HUES48 (cell line): ENCODE measurements at regions not wholly inside any gene's neighbourhood (a gene's known extent, or its start where the extent isn't known, plus 50 kb on each side); places are given as distances from the start of the nearest gene placed in this dataset.

Experiments used
- H3K27ac ChIP-seq: one replicate; pipeline ENCODE4 v1.7.0; 2013; ENCODE audit warnings: low read depth, low read length, inconsistent platforms
- H3K27me3 ChIP-seq: 2 replicates; pipeline ENCODE4 v1.6.1; 2013; ENCODE audit warnings: mild to moderate bottlenecking, low read length; ENCODE audit not compliant: control insufficient read depth, insufficient read depth
- H3K36me3 ChIP-seq: 2 replicates; pipeline ENCODE4 v1.6.1; 2013; ENCODE audit warnings: low read length; ENCODE audit not compliant: control insufficient read depth, insufficient read depth
- H3K4me1 ChIP-seq: 2 replicates; pipeline ENCODE4 v1.6.1; 2013; ENCODE audit warnings: mild to moderate bottlenecking, low read length; ENCODE audit not compliant: control insufficient read depth, insufficient read depth
- H3K4me3 ChIP-seq: 2 replicates; pipeline ENCODE4 v1.5.1; 2013; ENCODE audit warnings: mild to moderate bottlenecking, low read depth, low read length
- H3K9ac ChIP-seq: 2 replicates; pipeline ENCODE4 v1.6.1; 2013; ENCODE audit warnings: mild to moderate bottlenecking, low read depth, low read length, moderate library complexity
- H3K9me3 ChIP-seq: 2 replicates; pipeline ENCODE4 v1.6.1; 2013; ENCODE audit warnings: low read length; ENCODE audit not compliant: control insufficient read depth, insufficient read depth

- H3K27me3 ChIP-seq = no peaks in the 10 kb centered on the region
- H3K36me3 ChIP-seq = no peaks in the 10 kb centered on the region
- H3K9ac ChIP-seq = no peak overlapping the region
- peaks cover 11% of the 10 kb centered on the region for H3K9me3 ChIP-seq
- no peaks in the 10 kb centered on the region for H3K4me1 ChIP-seq
- H3K27ac ChIP-seq = no peak overlapping the region
- no peak overlapping the region for H3K4me3 ChIP-seq
These were observed 189.0 kb upstream of the HDAC4 start for GRCh38 chr2:239589833-239590232.

GRCh38 chr2:239589270-239589825 is 188.5 kb upstream of the HDAC4 start:
- no peak overlapping the region for H3K4me3 ChIP-seq
- H3K9ac ChIP-seq = no peak overlapping the region
- H3K4me1 ChIP-seq = no peaks in the 10 kb centered on the region
- H3K27me3 ChIP-seq = no peaks in the 10 kb centered on the region
- peaks cover 11% of the 10 kb centered on the region for H3K9me3 ChIP-seq
- H3K27ac ChIP-seq = no peak overlapping the region
- no peaks in the 10 kb centered on the region for H3K36me3 ChIP-seq

GRCh38 chr2:239588451-239589269 is 187.8 kb upstream of the HDAC4 start:
- Histone ChIP-seq H3K27ac (no peak overlapping the region), H3K4me3 (no peak overlapping the region), H3K9me3 (peaks cover 11% of the 10 kb centered on the region), H3K4me1 (no peaks in the 10 kb centered on the region), H3K9ac (no peak overlapping the region), H3K36me3 (no peaks in the 10 kb centered on the region), H3K27me3 (no peaks in the 10 kb centered on the region)

GRCh38 chr2:239587841-239588240 is 187.0 kb upstream of the HDAC4 start:
- H3K9ac ChIP-seq = no peak overlapping the region

GRCh38 chr2:239587311-239587731 is 186.5 kb upstream of the HDAC4 start:
- Histone ChIP-seq H3K9ac (no peak overlapping the region), H3K4me1 (no peaks in the 10 kb centered on the region), H3K4me3 (no peak overlapping the region), H3K27me3 (no peaks in the 10 kb centered on the region), H3K27ac (no peak overlapping the region), H3K36me3 (no peaks in the 10 kb centered on the region), H3K9me3 (peaks cover 9% of the 10 kb centered on the region)

More at GRCh38 chr2:239587841-239588240, 187.0 kb upstream of the HDAC4 start:
- Histone ChIP-seq H3K27ac (no peak overlapping the region), H3K4me3 (no peak overlapping the region), H3K9me3 (peaks cover 11% of the 10 kb centered on the region), H3K4me1 (no peaks in the 10 kb centered on the region), H3K27me3 (no peaks in the 10 kb centered on the region), H3K36me3 (no peaks in the 10 kb centered on the region)

GRCh38 chr2:239586651-239587310 is 186.0 kb upstream of the HDAC4 start:
- Histone ChIP-seq H3K4me3 (no peak overlapping the region), H3K4me1 (no peaks in the 10 kb centered on the region), H3K27ac (no peak overlapping the region), H3K9me3 (peaks cover 5% of the 10 kb centered on the region; the same call in 1 of the 2 replicates), H3K9ac (no peak overlapping the region), H3K36me3 (no peaks in the 10 kb centered on the region), H3K27me3 (no peaks in the 10 kb centered on the region)

GRCh38 chr2:239585422-239585821 is 184.6 kb upstream of the HDAC4 start:
- Histone ChIP-seq H3K4me3 (no peak overlapping the region), H3K4me1 (no peaks in the 10 kb centered on the region), H3K27me3 (no peaks in the 10 kb centered on the region), H3K9ac (no peak overlapping the region), H3K9me3 (no peaks in the 10 kb centered on the region; the same call in 1 of the 2 replicates), H3K36me3 (no peaks in the 10 kb centered on the region), H3K27ac (no peak overlapping the region)

GRCh38 chr2:239584986-239585385 is 184.2 kb upstream of the HDAC4 start:
- Histone ChIP-seq H3K27ac (no peak overlapping the region), H3K9ac (no peak overlapping the region), H3K27me3 (no peaks in the 10 kb centered on the region), H3K9me3 (no peaks in the 10 kb centered on the region; the same call in 1 of the 2 replicates), H3K4me1 (no peaks in the 10 kb centered on the region), H3K4me3 (no peak overlapping the region), H3K36me3 (no peaks in the 10 kb centered on the region)

GRCh38 chr2:239583879-239584859 is 183.3 kb upstream of the HDAC4 start:
- H3K4me1 ChIP-seq = no peaks in the 10 kb centered on the region
- no peaks in the 10 kb centered on the region for H3K36me3 ChIP-seq
- H3K27me3 ChIP-seq = no peaks in the 10 kb centered on the region
- no peak overlapping the region for H3K27ac ChIP-seq
- no peak overlapping the region for H3K9ac ChIP-seq
- no peak overlapping the region for H3K4me3 ChIP-seq
- no peaks in the 10 kb centered on the region; the same call in 1 of the 2 replicates for H3K9me3 ChIP-seq

- no peaks in the 10 kb centered on the region for H3K4me1 ChIP-seq
These were observed 182.5 kb upstream of the HDAC4 start for GRCh38 chr2:239583171-239583878.

More at GRCh38 chr2:239583171-239583878, 182.5 kb upstream of the HDAC4 start:
- H3K9ac ChIP-seq = no peak overlapping the region
- no peaks in the 10 kb centered on the region for H3K36me3 ChIP-seq
- no peak overlapping the region for H3K4me3 ChIP-seq
- no peaks in the 10 kb centered on the region; the same call in 1 of the 2 replicates for H3K9me3 ChIP-seq
- no peaks in the 10 kb centered on the region for H3K27me3 ChIP-seq
- no peak overlapping the region for H3K27ac ChIP-seq
